AG09309 (cell line): ENCODE measurements at regions not wholly inside any gene's neighbourhood (a gene's known extent, or its start where the extent isn't known, plus 50 kb on each side); places are given as distances from the start of the nearest gene placed in this dataset.

ENCODE experiments used
- DNase-seq: peaks from one replicate; pipeline ENCODE4 v3.0.0-alpha.2; 2010; ENCODE audit warnings: low read depth
- H3K4me3 ChIP-seq: 2 replicates; pipeline ENCODE4 v1.5.1; 2011; ENCODE audit warnings: mild to moderate bottlenecking, low read depth, low read length, moderate library complexity; ENCODE audit not compliant: control insufficient read depth
- CTCF ChIP-seq: IDR thresholded peaks from 2 replicates; pipeline ENCODE4 v1.5.1; 2011; ENCODE audit warnings: mild to moderate bottlenecking, low read depth, low read length, inconsistent platforms; ENCODE audit not compliant: insufficient read depth, control insufficient read depth; ENCODE audit errors: missing control alignments

GRCh38 chr16:35746281-35746962 lies 2287.0 kb downstream of the TP53TG3F start:
- no peak overlapping the region for H3K4me3 ChIP-seq
- TF ChIP-seq CTCF, result no peak
- no peak for DNase-seq

- no peak for DNase-seq
- H3K4me3 ChIP-seq, result no peak overlapping the region
- no peak for TF ChIP-seq CTCF
Observed at GRCh38 chr16:35746963-35747657, 2287.7 kb downstream of the TP53TG3F start.

GRCh38 chr16:35747658-35748455 lies 2288.4 kb downstream of the TP53TG3F start:
- H3K4me3 ChIP-seq, result no peak overlapping the region
- no peak for TF ChIP-seq CTCF
- no peak for DNase-seq

- DNase-seq, result no peak
- no peak for TF ChIP-seq CTCF
- no peak overlapping the region for H3K4me3 ChIP-seq
Observed at GRCh38 chr16:35748621-35749252, 2289.3 kb downstream of the TP53TG3F start.

GRCh38 chr16:35749253-35750141 lies 2290.1 kb downstream of the TP53TG3F start:
- H3K4me3 ChIP-seq, result no peak overlapping the region
- TF ChIP-seq CTCF, result no peak
- DNase-seq, result no peak
